PC-3 (cell line): ENCODE measurements at regions not wholly inside any gene's neighbourhood (a gene's known extent, or its start where the extent isn't known, plus 50 kb on each side); places are given as distances from the start of the nearest gene placed in this dataset.

Experiments used
- ATAC-seq: fragments of 200-7000 bp; cut with Tn5 transposase; 2 replicates; pipeline ENCODE4 v1.9.1; 2020; ENCODE audit warnings: mild to moderate bottlenecking, moderate library complexity
- BruUV-seq: library from RNA; stranded (reverse); fragments of 400-500 nt; replicated peaks from 2 replicates; lab custom pipeline; 2021; lab: Mats Ljungman, UMichigan
- CTCF ChIA-PET: fragments of 300-600 bp; sonication (Branson Sonifier 250); formaldehyde crosslinking; loops from one replicate; lab custom pipeline; 2022; ENCODE audit warnings: antibody characterized with exemption; lab: Charles Lee
- POLR2A ChIA-PET: fragments of 300-600 bp; sonication (Branson Sonifier 250); formaldehyde crosslinking; loops from one replicate; lab custom pipeline; 2022; ENCODE audit warnings: antibody characterized with exemption; ENCODE audit not compliant: unreplicated experiment; lab: Charles Lee
- DNase-seq: peaks from one replicate; pipeline ENCODE4 v3.0.0-alpha.2; 2015
- H2AFZ ChIP-seq: fragments of 300-600 bp; sonication (generic); 2 replicates; pipeline ENCODE4 v1.6.0; 2016; ENCODE audit warnings: antibody characterized with exemption, low read length
- H3F3A ChIP-seq: fragments of 300-600 bp; sonication (generic); one replicate; pipeline ENCODE4 v1.6.0; 2017; ENCODE audit warnings: antibody characterized with exemption, low read length, control low read depth, mild to moderate bottlenecking; ENCODE audit not compliant: unreplicated experiment
- H3K27ac ChIP-seq: fragments of 300-600 bp; sonication (generic); 2 replicates; pipeline ENCODE4 v1.5.1; 2016; ENCODE audit warnings: mild to moderate bottlenecking, low read length
- H3K27me3 ChIP-seq: fragments of 300-600 bp; sonication (generic); 2 replicates; pipeline ENCODE4 v1.6.1; 2016; ENCODE audit warnings: low read length, mixed read lengths
- H3K36me3 ChIP-seq: fragments of 300-600 bp; sonication (generic); 2 replicates; pipeline ENCODE4 v1.6.1; 2016; ENCODE audit warnings: low read depth, mixed run types, low read length, mixed read lengths
- H3K4me1 ChIP-seq: fragments of 300-600 bp; sonication (generic); 2 replicates; pipeline ENCODE4 v1.5.1; 2016; ENCODE audit warnings: low read length; ENCODE audit not compliant: insufficient read depth
- H3K4me2 ChIP-seq: fragments of 300-600 bp; sonication (generic); 2 replicates; pipeline ENCODE4 v1.6.0; 2016; ENCODE audit warnings: low read length
- H3K4me3 ChIP-seq: fragments of 300-600 bp; sonication (generic); 2 replicates; pipeline ENCODE4 v1.5.1; 2016; ENCODE audit warnings: mild to moderate bottlenecking, low read length, mixed read lengths
- H3K79me2 ChIP-seq: fragments of 300-600 bp; sonication (generic); 2 replicates; pipeline ENCODE4 v1.6.1; 2017; ENCODE audit warnings: low read length, mixed read lengths
- H3K9ac ChIP-seq: fragments of 300-600 bp; sonication (generic); 2 replicates; pipeline ENCODE4 v1.6.0; 2016; ENCODE audit warnings: mild to moderate bottlenecking, low read length
- H3K9me2 ChIP-seq: fragments of 300-600 bp; sonication (generic); replicated peaks from 2 replicates; pipeline ENCODE4 v1.6.1; 2016; ENCODE audit warnings: mixed run types, low read length, mixed read lengths
- H3K9me3 ChIP-seq: fragments of 300-600 bp; sonication (generic); 2 replicates; pipeline ENCODE4 v1.6.1; 2016; ENCODE audit warnings: low read length, mixed read lengths
- H4K20me1 ChIP-seq: fragments of 300-600 bp; sonication (generic); 2 replicates; pipeline ENCODE4 v1.6.1; 2016; ENCODE audit warnings: low read length, mixed read lengths
- CTCF ChIP-seq: fragments of 300-600 bp; sonication (generic); conservative IDR thresholded peaks from 2 replicates; pipeline ENCODE4 v1.5.1; 2017; ENCODE audit warnings: antibody characterized with exemption, low read depth, mild to moderate bottlenecking, low read length
- EZH2 ChIP-seq: fragments of 300-600 bp; sonication (generic); IDR thresholded peaks from one replicate; pipeline ENCODE4 v1.6.1; 2017; ENCODE audit warnings: antibody characterized with exemption, mild to moderate bottlenecking, low read length; ENCODE audit not compliant: unreplicated experiment
- EZH2phosphoT487 ChIP-seq: fragments of 300-600 bp; sonication (generic); IDR thresholded peaks from 2 replicates; pipeline ENCODE4 v1.6.1; 2018; ENCODE audit warnings: mild to moderate bottlenecking, antibody characterized with exemption, low read length, borderline replicate concordance
- intact Hi-C: fragments of 100-400 bp; cut with micrococcal nuclease; formaldehyde crosslinking; loops from 2 replicates; pipeline ENCODE4 v1.9.0; 2023

GRCh38 chr3:193774916-193775285 lies 181.9 kb downstream of the OPA1 start:
- H3K4me3 ChIP-seq, result no peak overlapping the region
- intact Hi-C loops, result loop anchor here (5.0 kb wide), 1 partner anchor 108 kb away; no protein-coding TSS in a partner anchor
- H3F3A ChIP-seq, result no peaks in the 10 kb centered on the region
- no peak for TF ChIP-seq EZH2
- TF ChIP-seq EZH2phosphoT487, result no peak
- no peak for TF ChIP-seq CTCF
- no peak for DNase-seq
- no peaks in the 10 kb centered on the region for H3K9me2 ChIP-seq
- no peaks in the 10 kb centered on the region for H3K79me2 ChIP-seq
- H2AFZ ChIP-seq, result no peak overlapping the region
- no peaks in the 10 kb centered on the region for H3K27me3 ChIP-seq
- H3K9ac ChIP-seq, result no peak overlapping the region
- no peaks in the 10 kb centered on the region for H3K9me3 ChIP-seq
- BruUV-seq, result no TSS peak
- no peak for ATAC-seq
- H3K4me1 ChIP-seq, result peaks cover 3% of the 10 kb centered on the region
- no peaks in the 10 kb centered on the region for H4K20me1 ChIP-seq
- H3K36me3 ChIP-seq, result no peaks in the 10 kb centered on the region
- H3K27ac ChIP-seq, result no peak overlapping the region
- no peak overlapping the region for H3K4me2 ChIP-seq
- POLR2A ChIA-PET, result no interaction called here
- CTCF ChIA-PET, result no interaction called here

- Histone ChIP-seq H3K9me3 (no peaks in the 10 kb centered on the region), H2AFZ (no peak overlapping the region), H3K9ac (no peak overlapping the region), H3F3A (no peaks in the 10 kb centered on the region), H3K4me2 (no peak overlapping the region), H3K4me1 (peaks cover 10% of the 10 kb centered on the region), H4K20me1 (no peaks in the 10 kb centered on the region), H3K79me2 (no peaks in the 10 kb centered on the region), H3K4me3 (no peak overlapping the region), H3K27ac (no peak overlapping the region), H3K27me3 (no peaks in the 10 kb centered on the region), H3K36me3 (no peaks in the 10 kb centered on the region), H3K9me2 (no peaks in the 10 kb centered on the region)
- DNase-seq (no peak), ATAC-seq (no peak)
- TF ChIP-seq EZH2phosphoT487 (no peak), EZH2 (no peak), CTCF (no peak)
- CTCF ChIA-PET, result no interaction called here
- BruUV-seq, result no TSS peak
- POLR2A ChIA-PET, result no interaction called here
- intact Hi-C loops, result loop anchor here (5.0 kb wide), 1 partner anchor 108 kb away; no protein-coding TSS in a partner anchor
These were observed 182.5 kb downstream of the OPA1 start for GRCh38 chr3:193775421-193776077.

GRCh38 chr3:193776626-193777358 lies 183.8 kb downstream of the OPA1 start:
- Histone ChIP-seq H3K79me2 (no peaks in the 10 kb centered on the region), H3F3A (no peaks in the 10 kb centered on the region), H3K9ac (no peak overlapping the region), H3K9me2 (no peaks in the 10 kb centered on the region), H3K4me3 (no peak overlapping the region), H4K20me1 (no peaks in the 10 kb centered on the region), H3K27ac (no peak overlapping the region), H3K27me3 (no peaks in the 10 kb centered on the region), H3K36me3 (no peaks in the 10 kb centered on the region), H3K4me1 (peaks cover 22% of the 10 kb centered on the region), H3K4me2 (no peak overlapping the region), H2AFZ (no peak overlapping the region), H3K9me3 (no peaks in the 10 kb centered on the region)
- BruUV-seq, result no TSS peak
- ChIA-PET CTCF (no interaction called here), POLR2A (no interaction called here)
- intact Hi-C loops, result loop anchor here (5.0 kb wide), 1 partner anchor 109 kb away; no protein-coding TSS in a partner anchor
- TF ChIP-seq CTCF (no peak), EZH2phosphoT487 (no peak), EZH2 (no peak)
- no peak for DNase-seq
- ATAC-seq, result no peak
